Astrocyte (in vitro differentiated cells and primary cell): ENCODE measurements at regions not wholly inside any gene's neighbourhood (a gene's known extent, or its start where the extent isn't known, plus 50 kb on each side); places are given as distances from the start of the nearest gene placed in this dataset.

ENCODE experiments used
- DNase-seq: peaks from one replicate; pipeline ENCODE4 v3.0.0-alpha.2; 2010; ENCODE audit warnings: low read depth
- FAIRE-seq: peaks from 2 replicates; lab custom pipeline; 2011; peaks lifted over from hg19 to GRCh38; lab: Jason Lieb, UNC
- H2AFZ ChIP-seq: 2 replicates; pipeline ENCODE4 v1.6.0; 2012; ENCODE audit warnings: low read depth, low read length, inconsistent platforms
- H3K27ac ChIP-seq: 2 replicates; pipeline ENCODE4 v1.5.1; 2011; ENCODE audit warnings: low read depth, low read length, inconsistent platforms
- H3K27me3 ChIP-seq: 2 replicates; pipeline ENCODE4 v1.6.0; 2011; ENCODE audit warnings: low read length, inconsistent platforms; ENCODE audit not compliant: insufficient read depth
- H3K36me3 ChIP-seq: 2 replicates; pipeline ENCODE4 v1.5.1; 2011; ENCODE audit warnings: low read length, inconsistent platforms; ENCODE audit not compliant: insufficient read depth
- H3K4me1 ChIP-seq: 2 replicates; pipeline ENCODE4 v1.5.1; 2011; ENCODE audit warnings: low read length, inconsistent platforms; ENCODE audit not compliant: insufficient read depth
- H3K4me2 ChIP-seq: 2 replicates; pipeline ENCODE4 v1.6.0; 2012; ENCODE audit warnings: low read length, inconsistent platforms
- H3K4me3 ChIP-seq: 2 replicates; pipeline ENCODE4 v1.5.1; 2011; ENCODE audit warnings: low read depth, mild to moderate bottlenecking, low read length, inconsistent platforms; ENCODE audit not compliant: insufficient read depth
- H3K79me2 ChIP-seq: 2 replicates; pipeline ENCODE4 v1.6.0; 2012; ENCODE audit warnings: mild to moderate bottlenecking, low read length, inconsistent platforms; ENCODE audit not compliant: insufficient read depth
- H3K9ac ChIP-seq: 2 replicates; pipeline ENCODE4 v1.6.0; 2012; ENCODE audit warnings: mild to moderate bottlenecking, low read length, inconsistent platforms
- H3K9me3 ChIP-seq: 2 replicates; pipeline ENCODE4 v1.5.1; 2012; ENCODE audit warnings: low read depth, mild to moderate bottlenecking, low read length, inconsistent platforms; ENCODE audit not compliant: insufficient read depth
- H4K20me1 ChIP-seq: 2 replicates; pipeline ENCODE4 v1.6.0; 2012; ENCODE audit warnings: low read length, inconsistent platforms; ENCODE audit not compliant: insufficient read depth
- H3K27ac Mint-ChIP-seq: one replicate; pipeline ENCODE4 v1.8.0; 2021; ENCODE audit warnings: mild to moderate bottlenecking, mixed read lengths; ENCODE audit not compliant: unreplicated experiment
- H3K27me3 Mint-ChIP-seq: one replicate; pipeline ENCODE4 v1.8.0; 2021; ENCODE audit warnings: low read depth, mixed read lengths; ENCODE audit not compliant: unreplicated experiment
- H3K36me3 Mint-ChIP-seq: one replicate; pipeline ENCODE4 v1.8.0; 2021; ENCODE audit warnings: low read depth, mixed read lengths; ENCODE audit not compliant: unreplicated experiment
- H3K4me1 Mint-ChIP-seq: one replicate; pipeline ENCODE4 v1.8.0; 2021; ENCODE audit warnings: low read depth, mixed read lengths; ENCODE audit not compliant: unreplicated experiment
- H3K4me3 Mint-ChIP-seq: one replicate; pipeline ENCODE4 v1.8.0; 2021; ENCODE audit warnings: mild to moderate bottlenecking, moderate library complexity, mixed read lengths; ENCODE audit not compliant: unreplicated experiment
- H3K9me3 Mint-ChIP-seq: one replicate; pipeline ENCODE4 v1.8.0; 2021; ENCODE audit warnings: mild to moderate bottlenecking, mixed read lengths; ENCODE audit not compliant: unreplicated experiment
- CTCF ChIP-seq: IDR thresholded peaks from 2 replicates; pipeline ENCODE4 v1.5.1; 2011; ENCODE audit warnings: low read depth, mild to moderate bottlenecking, inconsistent platforms, low read length, moderate library complexity; ENCODE audit not compliant: insufficient read depth
- EZH2 ChIP-seq: IDR thresholded peaks from 2 replicates; pipeline ENCODE4 v1.6.1; 2012; ENCODE audit warnings: mild to moderate bottlenecking, low read length, inconsistent platforms; ENCODE audit not compliant: insufficient read depth

GRCh38 chr6:23016696-23017095 lies 447.3 kb downstream of the HDGFL1 start:
- Histone ChIP-seq H3K9me3 (no peaks in the 10 kb centered on the region), H3K79me2 (no peaks in the 10 kb centered on the region), H3K9ac (no peak overlapping the region), H4K20me1 (no peaks in the 10 kb centered on the region), H3K27me3 (no peaks in the 10 kb centered on the region), H3K4me3 (no peak overlapping the region), H3K36me3 (no peaks in the 10 kb centered on the region), H3K27ac (no peak overlapping the region), H3K4me1 (no peaks in the 10 kb centered on the region), H2AFZ (no peak overlapping the region), H3K4me2 (no peak overlapping the region)
- no peaks in the 10 kb centered on the region for H3K4me1 Mint-ChIP-seq
- H3K27ac Mint-ChIP-seq = no peak overlapping the region
- TF ChIP-seq EZH2 (no peak), CTCF (no peak)
- FAIRE-seq = no peak
- H3K27me3 Mint-ChIP-seq = no peaks in the 10 kb centered on the region
- H3K4me3 Mint-ChIP-seq = no peak overlapping the region
- no peak for DNase-seq
- no peaks in the 10 kb centered on the region for H3K9me3 Mint-ChIP-seq
- no peaks in the 10 kb centered on the region for H3K36me3 Mint-ChIP-seq

GRCh38 chr6:23021487-23021886 lies 452.1 kb downstream of the HDGFL1 start:
- Histone ChIP-seq H3K36me3 (no peaks in the 10 kb centered on the region), H3K4me3 (no peak overlapping the region), H2AFZ (no peak overlapping the region), H3K27me3 (no peaks in the 10 kb centered on the region), H3K9me3 (no peaks in the 10 kb centered on the region), H3K4me1 (no peaks in the 10 kb centered on the region), H3K4me2 (no peak overlapping the region), H3K27ac (no peak overlapping the region), H3K9ac (no peak overlapping the region), H4K20me1 (no peaks in the 10 kb centered on the region), H3K79me2 (no peaks in the 10 kb centered on the region)
- DNase-seq (no peak), FAIRE-seq (no peak)
- Mint-ChIP-seq H3K36me3 (no peaks in the 10 kb centered on the region), H3K4me1 (no peaks in the 10 kb centered on the region), H3K9me3 (no peaks in the 10 kb centered on the region), H3K27me3 (no peaks in the 10 kb centered on the region), H3K27ac (no peak overlapping the region), H3K4me3 (no peak overlapping the region)
- TF ChIP-seq EZH2 (no peak), CTCF (no peak)

- FAIRE-seq (no peak), DNase-seq (no peak)
- Mint-ChIP-seq H3K27ac (no peak overlapping the region), H3K9me3 (no peaks in the 10 kb centered on the region), H3K36me3 (no peaks in the 10 kb centered on the region), H3K4me1 (no peaks in the 10 kb centered on the region), H3K27me3 (no peaks in the 10 kb centered on the region), H3K4me3 (no peak overlapping the region)
- Histone ChIP-seq H3K4me2 (no peak overlapping the region), H3K27ac (no peak overlapping the region), H2AFZ (peak overlapping the region; percentile 46), H3K4me3 (no peak overlapping the region), H3K9ac (no peak overlapping the region), H3K4me1 (no peaks in the 10 kb centered on the region), H3K9me3 (no peaks in the 10 kb centered on the region), H3K36me3 (no peaks in the 10 kb centered on the region), H3K27me3 (no peaks in the 10 kb centered on the region), H4K20me1 (no peaks in the 10 kb centered on the region), H3K79me2 (no peaks in the 10 kb centered on the region)
- no peak for TF ChIP-seq CTCF
- no peak for TF ChIP-seq EZH2
These were observed 457.9 kb downstream of the HDGFL1 start for GRCh38 chr6:23027281-23027680.
